ENCODE measurements at regions not wholly inside any gene's neighbourhood (a gene's known extent, or its start where the extent isn't known, plus 50 kb on each side); places are given as distances from the start of the nearest gene placed in this dataset.

DNA sequence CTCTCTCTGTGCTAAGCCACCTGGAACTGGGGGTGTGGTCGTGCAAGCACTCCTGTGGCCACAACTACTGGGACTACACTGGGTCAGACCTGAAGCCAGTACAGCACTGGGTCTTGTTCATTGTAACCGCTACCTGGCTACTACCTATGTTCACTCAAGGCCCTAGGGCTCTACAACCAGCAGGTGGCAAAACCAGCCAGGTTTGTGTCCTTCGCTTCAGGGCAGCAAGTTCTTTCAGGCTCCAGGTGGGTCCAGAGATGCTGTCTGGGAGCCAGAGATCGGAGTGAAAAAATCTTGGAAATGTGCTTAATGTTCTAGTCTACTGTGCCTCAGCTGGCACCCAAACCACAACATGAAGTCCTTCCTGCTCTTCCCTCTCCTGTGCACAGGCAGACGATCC, 171.6 kb upstream of the SORCS1 start:
- TF ChIP-seq, protein P1, sequence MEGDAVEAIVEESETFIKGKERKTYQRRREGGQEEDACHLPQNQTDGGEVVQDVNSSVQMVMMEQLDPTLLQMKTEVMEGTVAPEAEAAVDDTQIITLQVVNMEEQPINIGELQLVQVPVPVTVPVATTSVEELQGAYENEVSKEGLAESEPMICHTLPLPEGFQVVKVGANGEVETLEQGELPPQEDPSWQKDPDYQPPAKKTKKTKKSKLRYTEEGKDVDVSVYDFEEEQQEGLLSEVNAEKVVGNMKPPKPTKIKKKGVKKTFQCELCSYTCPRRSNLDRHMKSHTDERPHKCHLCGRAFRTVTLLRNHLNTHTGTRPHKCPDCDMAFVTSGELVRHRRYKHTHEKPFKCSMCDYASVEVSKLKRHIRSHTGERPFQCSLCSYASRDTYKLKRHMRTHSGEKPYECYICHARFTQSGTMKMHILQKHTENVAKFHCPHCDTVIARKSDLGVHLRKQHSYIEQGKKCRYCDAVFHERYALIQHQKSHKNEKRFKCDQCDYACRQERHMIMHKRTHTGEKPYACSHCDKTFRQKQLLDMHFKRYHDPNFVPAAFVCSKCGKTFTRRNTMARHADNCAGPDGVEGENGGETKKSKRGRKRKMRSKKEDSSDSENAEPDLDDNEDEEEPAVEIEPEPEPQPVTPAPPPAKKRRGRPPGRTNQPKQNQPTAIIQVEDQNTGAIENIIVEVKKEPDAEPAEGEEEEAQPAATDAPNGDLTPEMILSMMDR (IDR thresholded peaks at IDR 0.05) = no peak
- TF ChIP-seq EP300 (IDR thresholded peaks at IDR 0.05) (no peak), POLR2AphosphoS5 (IDR thresholded peaks at IDR 0.05) (no peak), POLR2A (IDR thresholded peaks at IDR 0.05) (no peak)
